ENCODE measurements at regions not wholly inside any gene's neighbourhood (a gene's known extent, or its start where the extent isn't known, plus 50 kb on each side); places are given as distances from the start of the nearest gene placed in this dataset.
A peak's percentile ranks its signal among the peaks of the same experiment; 100 is the strongest.

DNA sequence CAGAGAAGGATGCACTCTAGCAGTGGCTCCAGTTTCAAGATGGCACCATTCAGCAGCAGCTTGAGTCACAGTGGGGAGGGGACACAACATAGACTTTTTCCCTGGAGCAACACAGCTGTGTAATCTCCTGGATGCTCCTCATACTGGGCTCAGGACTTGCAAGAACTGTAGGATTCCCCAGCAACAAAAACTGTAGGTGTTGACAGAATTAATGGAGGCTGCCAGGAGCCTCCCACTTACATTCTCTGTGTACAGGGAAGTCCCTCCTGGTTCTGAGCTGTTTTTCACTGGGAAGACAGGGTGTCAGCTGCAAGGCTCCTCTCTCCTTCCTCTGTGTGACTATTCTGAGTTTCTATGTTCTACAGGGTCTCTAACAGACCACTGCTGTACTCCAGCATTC lies 217.9 kb downstream of the KIF21A start:
- no peak for DNase-seq (ENCODE audit: low spot score)
- Histone ChIP-seq H3K27me3 (replicated peaks; ENCODE audit: insufficient read depth, low read depth, low read length, poor library complexity) (no peaks in the 10 kb centered on the region), H3K4me1 (ENCODE audit: insufficient read depth, low read length, poor library complexity, severe bottlenecking) (peaks cover 46% of the 10 kb centered on the region), H3K9me3 (ENCODE audit: low read depth, low read length, poor library complexity, severe bottlenecking) (peaks cover 7% of the 10 kb centered on the region), H3K27ac (ENCODE audit: low read depth, low read length, poor library complexity, severe bottlenecking) (no peak overlapping the region), H3K4me3 (ENCODE audit: low read depth, low read length, poor library complexity, severe bottlenecking) (no peak overlapping the region), H3K36me3 (ENCODE audit: insufficient read depth, low read length, poor library complexity, severe bottlenecking) (no peaks in the 10 kb centered on the region)
- CTCF ChIA-PET = no interaction called here
- POLR2A ChIA-PET (ENCODE audit: low non-redundant PET) = no interaction called here
- no peak for TF ChIP-seq EZH2 (IDR thresholded peaks at IDR 0.05; ENCODE audit: borderline replicate concordance, low read depth, low read length, poor library complexity, severe bottlenecking)
- TF ChIP-seq, protein P1, sequence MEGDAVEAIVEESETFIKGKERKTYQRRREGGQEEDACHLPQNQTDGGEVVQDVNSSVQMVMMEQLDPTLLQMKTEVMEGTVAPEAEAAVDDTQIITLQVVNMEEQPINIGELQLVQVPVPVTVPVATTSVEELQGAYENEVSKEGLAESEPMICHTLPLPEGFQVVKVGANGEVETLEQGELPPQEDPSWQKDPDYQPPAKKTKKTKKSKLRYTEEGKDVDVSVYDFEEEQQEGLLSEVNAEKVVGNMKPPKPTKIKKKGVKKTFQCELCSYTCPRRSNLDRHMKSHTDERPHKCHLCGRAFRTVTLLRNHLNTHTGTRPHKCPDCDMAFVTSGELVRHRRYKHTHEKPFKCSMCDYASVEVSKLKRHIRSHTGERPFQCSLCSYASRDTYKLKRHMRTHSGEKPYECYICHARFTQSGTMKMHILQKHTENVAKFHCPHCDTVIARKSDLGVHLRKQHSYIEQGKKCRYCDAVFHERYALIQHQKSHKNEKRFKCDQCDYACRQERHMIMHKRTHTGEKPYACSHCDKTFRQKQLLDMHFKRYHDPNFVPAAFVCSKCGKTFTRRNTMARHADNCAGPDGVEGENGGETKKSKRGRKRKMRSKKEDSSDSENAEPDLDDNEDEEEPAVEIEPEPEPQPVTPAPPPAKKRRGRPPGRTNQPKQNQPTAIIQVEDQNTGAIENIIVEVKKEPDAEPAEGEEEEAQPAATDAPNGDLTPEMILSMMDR (conservative IDR thresholded peaks at IDR 0.05; ENCODE audit: low read depth, low read length) = no peak
- intact Hi-C loops (cut with micrococcal nuclease; ENCODE audit: unreplicated experiment) = loop anchor here (5.0 to 10.0 kb wide), 2 partner anchors 48 to 180 kb away; no protein-coding TSS in a partner anchor
- no TSS peak for BruUV-seq (replicated peaks)

DNA sequence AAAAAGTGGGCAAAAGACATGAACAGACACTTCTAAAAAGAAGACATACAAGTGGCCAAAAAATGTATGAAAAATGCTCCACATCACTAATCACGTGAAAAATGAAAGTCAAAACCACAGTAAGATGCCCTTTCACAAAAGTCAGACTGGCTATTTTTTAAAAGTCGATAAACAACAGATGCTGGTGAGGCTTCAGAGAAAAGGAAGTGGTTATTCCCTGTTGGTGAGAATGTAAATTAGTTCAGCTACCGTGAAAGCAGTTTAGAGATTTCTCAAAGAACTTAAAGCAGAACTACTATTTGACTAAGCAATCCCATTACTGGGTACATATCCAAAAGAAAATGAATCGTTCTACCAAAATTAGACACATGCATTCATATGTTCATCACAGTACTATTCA lies 237.0 kb downstream of the KIF21A start:
- Histone ChIP-seq H3K27ac (ENCODE audit: low read depth, low read length, poor library complexity, severe bottlenecking) (no peak overlapping the region), H3K4me1 (ENCODE audit: insufficient read depth, low read length, poor library complexity, severe bottlenecking) (no peaks in the 10 kb centered on the region), H3K4me3 (ENCODE audit: low read depth, low read length, poor library complexity, severe bottlenecking) (no peak overlapping the region), H3K27me3 (replicated peaks; ENCODE audit: insufficient read depth, low read depth, low read length, poor library complexity) (no peaks in the 10 kb centered on the region), H3K36me3 (ENCODE audit: insufficient read depth, low read length, poor library complexity, severe bottlenecking) (no peaks in the 10 kb centered on the region), H3K9me3 (ENCODE audit: low read depth, low read length, poor library complexity, severe bottlenecking) (peaks cover 21% of the 10 kb centered on the region)
- TF ChIP-seq, protein P1 (conservative IDR thresholded peaks at IDR 0.05; ENCODE audit: low read depth, low read length) = no peak
- TF ChIP-seq EZH2 (IDR thresholded peaks at IDR 0.05; ENCODE audit: borderline replicate concordance, low read depth, low read length, poor library complexity, severe bottlenecking) = no peak
- no peak for DNase-seq (ENCODE audit: low spot score)
- intact Hi-C loops (cut with micrococcal nuclease; ENCODE audit: unreplicated experiment) = no loop called here
- ChIA-PET CTCF (no interaction called here), POLR2A (ENCODE audit: low non-redundant PET) (no interaction called here)
- BruUV-seq (replicated peaks) = no TSS peak

DNA sequence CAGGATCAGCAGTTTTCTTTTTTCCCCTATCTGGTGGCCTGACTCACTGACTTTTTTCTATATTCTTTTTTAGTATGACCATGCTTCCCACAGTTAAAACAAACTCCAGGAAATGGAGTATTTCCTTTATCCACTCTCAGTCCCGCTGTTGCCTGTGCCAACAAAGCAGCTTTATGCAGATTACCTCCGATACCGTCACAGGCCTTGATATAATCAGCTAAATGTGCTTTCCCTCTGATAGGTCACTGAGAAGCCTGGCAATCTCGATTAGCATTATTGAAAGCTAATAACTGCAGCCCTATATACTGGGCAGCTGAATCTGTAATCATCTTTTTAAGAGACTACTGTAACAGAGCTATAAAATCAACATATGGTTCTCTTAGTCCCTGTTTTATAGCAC lies 243.6 kb downstream of the KIF21A start:
- CTCF ChIA-PET = interaction anchor here (0.8 kb wide), 1 partner anchor 278 kb away, joined by 3 read pairs; no protein-coding TSS in a partner anchor
- DNase-seq (ENCODE audit: low spot score) = peak; percentile 94
- peak overlapping the region; percentile 83 for H3K27ac ChIP-seq (ENCODE audit: low read depth, low read length, poor library complexity, severe bottlenecking)

More for the DNA sequence above, 243.6 kb downstream of the KIF21A start:
- POLR2A ChIA-PET (ENCODE audit: low non-redundant PET) = interaction anchor here (0.6 kb wide), 1 partner anchor 584 kb away, joined by 3 read pairs; no protein-coding TSS in a partner anchor
- peaks cover 10% of the 10 kb centered on the region for H3K4me1 ChIP-seq (ENCODE audit: insufficient read depth, low read length, poor library complexity, severe bottlenecking)
- peaks cover 20% of the 10 kb centered on the region for H3K9me3 ChIP-seq (ENCODE audit: low read depth, low read length, poor library complexity, severe bottlenecking)
- peak overlapping the region; percentile 6 for H3K4me3 ChIP-seq (ENCODE audit: low read depth, low read length, poor library complexity, severe bottlenecking)
- intact Hi-C loops (cut with micrococcal nuclease; ENCODE audit: unreplicated experiment) = loop anchor here (1.0 to 5.0 kb wide), 2 partner anchors 28 to 52 kb away; no protein-coding TSS in a partner anchor
- no TSS peak for BruUV-seq (replicated peaks)
- H3K27me3 ChIP-seq (replicated peaks; ENCODE audit: insufficient read depth, low read depth, low read length, poor library complexity) = no peaks in the 10 kb centered on the region
- TF ChIP-seq, protein P1 (conservative IDR thresholded peaks at IDR 0.05; ENCODE audit: low read depth, low read length) = no peak
- no peak for TF ChIP-seq EZH2 (IDR thresholded peaks at IDR 0.05; ENCODE audit: borderline replicate concordance, low read depth, low read length, poor library complexity, severe bottlenecking)
- no peaks in the 10 kb centered on the region for H3K36me3 ChIP-seq (ENCODE audit: insufficient read depth, low read length, poor library complexity, severe bottlenecking)
